SK-N-MC (cell line): ENCODE measurements at regions not wholly inside any gene's neighbourhood (a gene's known extent, or its start where the extent isn't known, plus 50 kb on each side); places are given as distances from the start of the nearest gene placed in this dataset.

Source experiments
- EZH2 ChIP-seq: fragments of 200-600 bp; sonication (generic); IDR thresholded peaks from one replicate; pipeline ENCODE4 v1.6.1; 2017; ENCODE audit warnings: antibody characterized with exemption
- FOXP2 ChIP-seq: optimal IDR thresholded peaks from 2 replicates; pipeline ENCODE3; 2011; ENCODE audit warnings: mild to moderate bottlenecking, moderate library complexity; ENCODE audit not compliant: insufficient read depth; ENCODE audit errors: extremely low read length, control extremely low read depth
- POLR2AphosphoS5 ChIP-seq: IDR thresholded peaks from 2 replicates; pipeline ENCODE4 v1.6.1; 2012; ENCODE audit warnings: mild to moderate bottlenecking, low read depth, low read length, borderline replicate concordance

- TF ChIP-seq FOXP2 (no peak), EZH2 (no peak), POLR2AphosphoS5 (no peak)
Measured at GRCh38 chr2:19609266-19609665, 250.8 kb upstream of the OSR1 start.
